NB4 (cell line): ENCODE measurements at regions not wholly inside any gene's neighbourhood (a gene's known extent, or its start where the extent isn't known, plus 50 kb on each side); places are given as distances from the start of the nearest gene placed in this dataset.

Experiments
- MAX ChIP-seq: IDR thresholded peaks from 2 replicates; pipeline ENCODE4 v1.6.1; 2011; ENCODE audit warnings: low read depth, low read length
- MYC ChIP-seq: IDR thresholded peaks from 2 replicates; pipeline ENCODE4 v1.6.1; 2011; ENCODE audit warnings: low read depth, low read length

DNA sequence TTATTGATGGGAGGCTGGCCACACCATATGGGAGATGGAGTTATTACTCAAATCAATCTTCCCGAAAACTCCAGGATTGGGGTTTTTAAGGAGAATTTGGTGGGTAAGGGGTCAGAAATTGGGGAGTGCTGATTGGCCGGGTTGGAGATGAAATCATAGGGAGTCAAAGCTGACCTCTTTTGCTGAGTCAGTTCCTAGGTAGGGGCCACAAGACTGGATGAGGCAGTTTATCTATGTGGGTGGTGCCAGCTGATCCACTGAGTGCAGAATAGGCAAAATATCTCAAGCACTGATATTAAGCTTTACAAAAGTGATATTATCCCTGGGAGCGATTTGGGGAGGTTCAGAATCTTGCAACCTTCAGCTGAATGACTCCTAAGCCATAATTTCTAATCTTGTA, 75.7 kb upstream of the CLINT1 start:
- TF ChIP-seq MYC (no peak), MAX (no peak)
